ENCODE measurements at regions not wholly inside any gene's neighbourhood (a gene's known extent, or its start where the extent isn't known, plus 50 kb on each side); places are given as distances from the start of the nearest gene placed in this dataset.
A peak's percentile ranks its signal among the peaks of the same experiment; 100 is the strongest.

- no peaks in the 10 kb centered on the region for H3K36me3 Mint-ChIP-seq (ENCODE audit: low read depth)
- no peaks in the 10 kb centered on the region for H3K9me3 Mint-ChIP-seq
- no peaks in the 10 kb centered on the region for H3K27me3 Mint-ChIP-seq (ENCODE audit: low read depth)
- DNase-seq, result no peak
- H3K4me1 Mint-ChIP-seq (ENCODE audit: low read depth), result peaks cover 4% of the 10 kb centered on the region
- no peak overlapping the region for H3K27ac Mint-ChIP-seq
- no peak overlapping the region for H3K4me3 Mint-ChIP-seq
- CTCF ChIA-PET, result no interaction called here
- intact Hi-C loops (cut with micrococcal nuclease), result no loop called here
These were observed 641.4 kb downstream of the ZNF674 start for GRCh38 chrX:45903781-45904201.

GRCh38 chrX:45900766-45901615, 644.2 kb downstream of the ZNF674 start:
- H3K9me3 Mint-ChIP-seq, result no peaks in the 10 kb centered on the region
- DNase-seq, result no peak
- intact Hi-C loops (cut with micrococcal nuclease), result no loop called here
- no peak overlapping the region for H3K27ac Mint-ChIP-seq
- no peaks in the 10 kb centered on the region for H3K27me3 Mint-ChIP-seq (ENCODE audit: low read depth)
- no peak overlapping the region for H3K4me3 Mint-ChIP-seq
- no peaks in the 10 kb centered on the region for H3K36me3 Mint-ChIP-seq (ENCODE audit: low read depth)
- CTCF ChIA-PET, result no interaction called here
- peaks cover 4% of the 10 kb centered on the region for H3K4me1 Mint-ChIP-seq (ENCODE audit: low read depth)

GRCh38 chrX:45894864-45895645, 650.2 kb downstream of the ZNF674 start:
- no peak overlapping the region for H3K27ac Mint-ChIP-seq
- intact Hi-C loops (cut with micrococcal nuclease), result no loop called here
- H3K27me3 Mint-ChIP-seq (ENCODE audit: low read depth), result no peaks in the 10 kb centered on the region
- H3K36me3 Mint-ChIP-seq (ENCODE audit: low read depth), result no peaks in the 10 kb centered on the region
- H3K9me3 Mint-ChIP-seq, result no peaks in the 10 kb centered on the region
- no peak overlapping the region for H3K4me3 Mint-ChIP-seq
- DNase-seq, result no peak
- CTCF ChIA-PET, result no interaction called here
- no peaks in the 10 kb centered on the region for H3K4me1 Mint-ChIP-seq (ENCODE audit: low read depth)

- no peaks in the 10 kb centered on the region for H3K27me3 Mint-ChIP-seq (ENCODE audit: low read depth)
- intact Hi-C loops (cut with micrococcal nuclease), result no loop called here
These were observed 655.8 kb downstream of the ZNF674 start for GRCh38 chrX:45889471-45889870.

GRCh38 chrX:45888518-45888917, 656.7 kb downstream of the ZNF674 start:
- no peaks in the 10 kb centered on the region for H3K4me1 Mint-ChIP-seq (ENCODE audit: low read depth)
- intact Hi-C loops (cut with micrococcal nuclease), result no loop called here
- H3K36me3 Mint-ChIP-seq (ENCODE audit: low read depth), result no peaks in the 10 kb centered on the region
- H3K27me3 Mint-ChIP-seq (ENCODE audit: low read depth), result no peaks in the 10 kb centered on the region
- H3K9me3 Mint-ChIP-seq, result no peaks in the 10 kb centered on the region
- DNase-seq, result no peak
- H3K4me3 Mint-ChIP-seq, result no peak overlapping the region
- CTCF ChIA-PET, result no interaction called here
- H3K27ac Mint-ChIP-seq, result no peak overlapping the region

More at GRCh38 chrX:45889471-45889870, 655.8 kb downstream of the ZNF674 start:
- no peak overlapping the region for H3K27ac Mint-ChIP-seq
- CTCF ChIA-PET, result no interaction called here
- no peaks in the 10 kb centered on the region for H3K9me3 Mint-ChIP-seq
- H3K4me3 Mint-ChIP-seq, result no peak overlapping the region
- no peaks in the 10 kb centered on the region for H3K36me3 Mint-ChIP-seq (ENCODE audit: low read depth)
- H3K4me1 Mint-ChIP-seq (ENCODE audit: low read depth), result no peaks in the 10 kb centered on the region
- DNase-seq, result no peak

- CTCF ChIA-PET, result no interaction called here
- intact Hi-C loops (cut with micrococcal nuclease), result no loop called here
- DNase-seq, result no peak
- no peaks in the 10 kb centered on the region for H3K9me3 Mint-ChIP-seq
- no peak overlapping the region for H3K27ac Mint-ChIP-seq
- H3K36me3 Mint-ChIP-seq (ENCODE audit: low read depth), result no peaks in the 10 kb centered on the region
- no peaks in the 10 kb centered on the region for H3K4me1 Mint-ChIP-seq (ENCODE audit: low read depth)
- H3K4me3 Mint-ChIP-seq, result no peak overlapping the region
- H3K27me3 Mint-ChIP-seq (ENCODE audit: low read depth), result no peaks in the 10 kb centered on the region
These were observed 659.3 kb downstream of the ZNF674 start for GRCh38 chrX:45885931-45886330.

- no peak for DNase-seq
- H3K27ac Mint-ChIP-seq, result no peak overlapping the region
- CTCF ChIA-PET, result no interaction called here
- H3K27me3 Mint-ChIP-seq (ENCODE audit: low read depth), result no peaks in the 10 kb centered on the region
- no peaks in the 10 kb centered on the region for H3K4me1 Mint-ChIP-seq (ENCODE audit: low read depth)
- H3K9me3 Mint-ChIP-seq, result no peaks in the 10 kb centered on the region
- no peak overlapping the region for H3K4me3 Mint-ChIP-seq
- H3K36me3 Mint-ChIP-seq (ENCODE audit: low read depth), result no peaks in the 10 kb centered on the region
- intact Hi-C loops (cut with micrococcal nuclease), result no loop called here
These were observed 665.7 kb downstream of the ZNF674 start for GRCh38 chrX:45879512-45879911.

GRCh38 chrX:45876206-45876605, 669.0 kb downstream of the ZNF674 start:
- intact Hi-C loops (cut with micrococcal nuclease), result no loop called here
- no peak for DNase-seq
- no peaks in the 10 kb centered on the region for H3K27me3 Mint-ChIP-seq (ENCODE audit: low read depth)
- no peak overlapping the region for H3K4me3 Mint-ChIP-seq
- H3K9me3 Mint-ChIP-seq, result no peaks in the 10 kb centered on the region
- H3K27ac Mint-ChIP-seq, result no peak overlapping the region
- H3K36me3 Mint-ChIP-seq (ENCODE audit: low read depth), result no peaks in the 10 kb centered on the region
- H3K4me1 Mint-ChIP-seq (ENCODE audit: low read depth), result peaks cover 2% of the 10 kb centered on the region
- CTCF ChIA-PET, result no interaction called here

- CTCF ChIA-PET, result no interaction called here
- H3K4me1 Mint-ChIP-seq (ENCODE audit: low read depth), result peaks cover 2% of the 10 kb centered on the region
- intact Hi-C loops (cut with micrococcal nuclease), result no loop called here
These were observed 671.4 kb downstream of the ZNF674 start for GRCh38 chrX:45873781-45874180.

GRCh38 chrX:45872480-45872879, 671.8 kb upstream of the DIPK2B start:
- no peak overlapping the region for H3K4me3 Mint-ChIP-seq
- H3K4me1 Mint-ChIP-seq (ENCODE audit: low read depth), result peaks cover 5% of the 10 kb centered on the region
- DNase-seq, result peak; percentile 7
- intact Hi-C loops (cut with micrococcal nuclease), result no loop called here
- no peaks in the 10 kb centered on the region for H3K9me3 Mint-ChIP-seq
- no peaks in the 10 kb centered on the region for H3K36me3 Mint-ChIP-seq (ENCODE audit: low read depth)
- H3K27ac Mint-ChIP-seq, result no peak overlapping the region
- no peaks in the 10 kb centered on the region for H3K27me3 Mint-ChIP-seq (ENCODE audit: low read depth)
- CTCF ChIA-PET, result interaction anchor here (0.8 kb wide), 1 partner anchor 435 kb away, joined by 4 read pairs; no protein-coding TSS in a partner anchor

More at GRCh38 chrX:45873781-45874180, 671.4 kb downstream of the ZNF674 start:
- Mint-ChIP-seq H3K9me3 (no peaks in the 10 kb centered on the region), H3K36me3 (ENCODE audit: low read depth) (no peaks in the 10 kb centered on the region), H3K27ac (no peak overlapping the region), H3K27me3 (ENCODE audit: low read depth) (no peaks in the 10 kb centered on the region), H3K4me3 (no peak overlapping the region)
- no peak for DNase-seq

- no peaks in the 10 kb centered on the region for H3K27me3 Mint-ChIP-seq (ENCODE audit: low read depth)
- intact Hi-C loops (cut with micrococcal nuclease), result no loop called here
- H3K27ac Mint-ChIP-seq, result no peak overlapping the region
- no peak overlapping the region for H3K4me3 Mint-ChIP-seq
- H3K9me3 Mint-ChIP-seq, result no peaks in the 10 kb centered on the region
- CTCF ChIA-PET, result no interaction called here
- no peaks in the 10 kb centered on the region for H3K36me3 Mint-ChIP-seq (ENCODE audit: low read depth)
- H3K4me1 Mint-ChIP-seq (ENCODE audit: low read depth), result peaks cover 5% of the 10 kb centered on the region
- DNase-seq, result no peak
These were observed 667.7 kb upstream of the DIPK2B start for GRCh38 chrX:45868425-45868824.

- no peak overlapping the region for H3K4me3 Mint-ChIP-seq
- no peaks in the 10 kb centered on the region for H3K9me3 Mint-ChIP-seq
- intact Hi-C loops (cut with micrococcal nuclease), result no loop called here
- no peak overlapping the region for H3K27ac Mint-ChIP-seq
- no peaks in the 10 kb centered on the region for H3K36me3 Mint-ChIP-seq (ENCODE audit: low read depth)
- peaks cover 2% of the 10 kb centered on the region for H3K4me1 Mint-ChIP-seq (ENCODE audit: low read depth)
- CTCF ChIA-PET, result no interaction called here
- H3K27me3 Mint-ChIP-seq (ENCODE audit: low read depth), result no peaks in the 10 kb centered on the region
- no peak for DNase-seq
These were observed 662.1 kb upstream of the DIPK2B start for GRCh38 chrX:45862801-45863200.

GRCh38 chrX:45860450-45860849, 659.8 kb upstream of the DIPK2B start:
- no peaks in the 10 kb centered on the region for H3K9me3 Mint-ChIP-seq
- H3K36me3 Mint-ChIP-seq (ENCODE audit: low read depth), result no peaks in the 10 kb centered on the region
- H3K4me1 Mint-ChIP-seq (ENCODE audit: low read depth), result peaks cover 2% of the 10 kb centered on the region
- CTCF ChIA-PET, result no interaction called here
- DNase-seq, result no peak
- H3K4me3 Mint-ChIP-seq, result no peak overlapping the region
- H3K27ac Mint-ChIP-seq, result no peak overlapping the region
- H3K27me3 Mint-ChIP-seq (ENCODE audit: low read depth), result no peaks in the 10 kb centered on the region
- intact Hi-C loops (cut with micrococcal nuclease), result no loop called here

Measured in activated naive CD4-positive, alpha-beta T cell treated with anti-CD3 and anti-CD28 coated beads for 36 hours (primary cell).